ENCODE measurements at regions not wholly inside any gene's neighbourhood (a gene's known extent, or its start where the extent isn't known, plus 50 kb on each side); places are given as distances from the start of the nearest gene placed in this dataset.

DNA sequence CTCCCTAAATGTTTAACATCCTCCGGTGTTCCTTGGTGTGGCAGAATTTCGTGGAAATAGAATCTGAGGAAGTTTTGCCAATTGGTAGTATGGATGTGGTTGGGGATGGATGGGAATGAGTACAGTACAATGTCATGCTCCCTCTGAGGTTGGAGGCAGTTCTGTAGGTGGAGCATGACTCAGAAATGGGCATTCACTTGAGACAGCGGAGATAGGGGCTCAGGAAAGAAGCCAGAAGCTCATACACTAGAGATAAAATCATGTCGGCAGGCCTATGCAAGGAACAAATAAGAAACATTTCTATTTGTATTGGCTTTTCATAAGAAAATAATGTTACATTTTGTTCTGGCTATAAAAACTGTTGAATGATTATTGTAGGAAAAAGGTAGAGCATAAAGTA, 196.0 kb downstream of the URB2 start:
- TF ChIP-seq, protein P1, sequence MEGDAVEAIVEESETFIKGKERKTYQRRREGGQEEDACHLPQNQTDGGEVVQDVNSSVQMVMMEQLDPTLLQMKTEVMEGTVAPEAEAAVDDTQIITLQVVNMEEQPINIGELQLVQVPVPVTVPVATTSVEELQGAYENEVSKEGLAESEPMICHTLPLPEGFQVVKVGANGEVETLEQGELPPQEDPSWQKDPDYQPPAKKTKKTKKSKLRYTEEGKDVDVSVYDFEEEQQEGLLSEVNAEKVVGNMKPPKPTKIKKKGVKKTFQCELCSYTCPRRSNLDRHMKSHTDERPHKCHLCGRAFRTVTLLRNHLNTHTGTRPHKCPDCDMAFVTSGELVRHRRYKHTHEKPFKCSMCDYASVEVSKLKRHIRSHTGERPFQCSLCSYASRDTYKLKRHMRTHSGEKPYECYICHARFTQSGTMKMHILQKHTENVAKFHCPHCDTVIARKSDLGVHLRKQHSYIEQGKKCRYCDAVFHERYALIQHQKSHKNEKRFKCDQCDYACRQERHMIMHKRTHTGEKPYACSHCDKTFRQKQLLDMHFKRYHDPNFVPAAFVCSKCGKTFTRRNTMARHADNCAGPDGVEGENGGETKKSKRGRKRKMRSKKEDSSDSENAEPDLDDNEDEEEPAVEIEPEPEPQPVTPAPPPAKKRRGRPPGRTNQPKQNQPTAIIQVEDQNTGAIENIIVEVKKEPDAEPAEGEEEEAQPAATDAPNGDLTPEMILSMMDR (IDR thresholded peaks at IDR 0.05), result no peak
- no peak for TF ChIP-seq POLR2A (IDR thresholded peaks at IDR 0.05)

Measured in Peyer's patch (tissue), 4 donors.